Naive B cell (primary cell): ENCODE measurements at regions not wholly inside any gene's neighbourhood (a gene's known extent, or its start where the extent isn't known, plus 50 kb on each side); places are given as distances from the start of the nearest gene placed in this dataset.
"Not testable (repeated sequence)": the region's sequence is repeated elsewhere in the genome, so short reads cannot be mapped to it uniquely, and the experiment has no call there.

ENCODE experiments used
- ATAC-seq, 2 donors: fragments of 150-1000 bp; cut with Tn5 transposase; 2 replicates each; pipeline ENCODE4 v1.10.0; 2021; ENCODE audit warnings: low read depth in 2 of 2, mild to moderate bottlenecking in 2 of 2, moderate library complexity in 2 of 2
- DNase-seq: peaks from one replicate; pipeline ENCODE4 v3.0.0; 2022
- H3K27ac Mint-ChIP-seq, 6 donors: one replicate each; pipeline ENCODE4 v1.8.0; 2020 to 2022; ENCODE audit warnings: mild to moderate bottlenecking in 6 of 6, mixed read lengths in 6 of 6, moderate library complexity in 5 of 6, inconsistent platforms in 2 of 6
- H3K27me3 Mint-ChIP-seq, 3 donors: one replicate each; pipeline ENCODE4 v1.8.0; 2021 to 2022; ENCODE audit warnings: mixed read lengths in 3 of 3, mild to moderate bottlenecking in 1 of 3
- H3K36me3 Mint-ChIP-seq, 2 donors: one replicate each; pipeline ENCODE4 v1.8.0; 2020 to 2022; ENCODE audit warnings: mixed read lengths in 2 of 2, inconsistent platforms in 1 of 2, mild to moderate bottlenecking in 1 of 2
- H3K4me1 Mint-ChIP-seq, 3 donors: one replicate each; pipeline ENCODE4 v1.8.0; 2020 to 2022; ENCODE audit warnings: mixed read lengths in 3 of 3, inconsistent platforms in 1 of 3, mild to moderate bottlenecking in 1 of 3, moderate library complexity in 1 of 3
- H3K4me3 Mint-ChIP-seq, 8 donors: one replicate each; pipeline ENCODE4 v1.8.0; 2020 to 2022; ENCODE audit warnings: mild to moderate bottlenecking in 8 of 8, mixed read lengths in 8 of 8, moderate library complexity in 8 of 8, inconsistent platforms in 2 of 8
- H3K9me3 Mint-ChIP-seq, 7 donors: one replicate each; pipeline ENCODE4 v1.8.0; 2020 to 2022; ENCODE audit warnings: mixed read lengths in 7 of 7, mild to moderate bottlenecking in 5 of 7, inconsistent platforms in 2 of 7, moderate library complexity in 1 of 7

DNA sequence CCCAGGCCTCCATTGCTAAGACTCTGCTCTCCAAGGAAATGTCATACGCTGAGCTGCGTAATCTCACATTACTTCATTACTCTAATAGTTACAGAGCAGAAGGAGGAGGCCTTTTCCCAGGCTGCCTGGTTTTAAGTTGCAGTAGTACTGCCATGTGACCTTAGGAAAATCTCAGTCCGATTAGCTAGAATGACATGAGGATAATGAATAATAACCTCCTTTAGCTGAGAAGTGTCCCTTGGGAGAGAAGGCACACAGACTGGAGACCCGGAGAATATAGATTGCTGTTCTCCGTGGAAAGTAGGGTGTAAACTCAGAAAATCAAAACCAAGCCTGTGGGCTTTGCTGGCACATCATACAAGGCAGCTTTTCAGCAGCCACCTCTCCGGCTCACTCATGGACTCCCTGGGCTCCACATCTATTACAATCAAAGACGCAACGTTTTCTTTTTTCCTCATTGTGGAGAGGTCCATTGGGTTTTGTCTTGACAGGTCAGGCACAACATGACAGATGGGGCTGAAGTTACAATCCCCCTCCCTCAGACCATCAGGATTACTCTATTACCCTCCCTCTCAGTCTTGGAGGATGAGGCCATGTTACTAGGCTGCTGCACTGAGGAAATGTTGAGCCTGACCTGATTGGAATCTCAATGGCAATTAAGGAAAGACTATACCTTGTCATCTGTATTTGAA, 134.8 kb upstream of the MB21D2 start:
- ATAC-seq (no peak), DNase-seq (no peak)
- Mint-ChIP-seq H3K4me1 (no peaks in the 10 kb centered on the region), H3K4me3 (no peak overlapping the region), H3K27ac (no peak overlapping the region), H3K9me3 (no peaks in the 10 kb centered on the region), H3K36me3 (no peaks in the 10 kb centered on the region), H3K27me3 (no peaks in the 10 kb centered on the region)

GRCh38 chr3:193053046-193053435, 135.4 kb upstream of the MB21D2 start:
- no peaks in the 10 kb centered on the region for H3K9me3 Mint-ChIP-seq
- H3K4me1 Mint-ChIP-seq, result no peaks in the 10 kb centered on the region
- H3K4me3 Mint-ChIP-seq, result no peak overlapping the region
- no peak overlapping the region for H3K27ac Mint-ChIP-seq
- ATAC-seq (no peak), DNase-seq (no peak)
- H3K27me3 Mint-ChIP-seq, result no peaks in the 10 kb centered on the region
- no peaks in the 10 kb centered on the region for H3K36me3 Mint-ChIP-seq

GRCh38 chr3:193055352-193055751, 137.7 kb upstream of the MB21D2 start:
- Mint-ChIP-seq H3K4me1 (no peaks in the 10 kb centered on the region), H3K27ac (no peak overlapping the region), H3K9me3 (no peaks in the 10 kb centered on the region), H3K36me3 (no peaks in the 10 kb centered on the region), H3K27me3 (no peaks in the 10 kb centered on the region), H3K4me3 (no peak overlapping the region)
- no peak for DNase-seq
- no peak for ATAC-seq

- Mint-ChIP-seq H3K36me3 (no peaks in the 10 kb centered on the region), H3K4me3 (no peak overlapping the region), H3K27me3 (no peaks in the 10 kb centered on the region), H3K4me1 (no peaks in the 10 kb centered on the region), H3K9me3 (no peaks in the 10 kb centered on the region), H3K27ac (no peak overlapping the region)
- no peak for DNase-seq
- no peak for ATAC-seq
Observed at GRCh38 chr3:193057616-193058015, 140.0 kb upstream of the MB21D2 start.

- Mint-ChIP-seq H3K27ac (no peak overlapping the region), H3K9me3 (no peaks in the 10 kb centered on the region), H3K4me3 (no peak overlapping the region), H3K27me3 (peaks cover 0 to 5% (median 0%) of the 10 kb centered on the region in 3 donors), H3K4me1 (no peaks in the 10 kb centered on the region), H3K36me3 (no peaks in the 10 kb centered on the region)
- ATAC-seq, result no peak
- DNase-seq, result no peak
Observed at GRCh38 chr3:193060748-193061546, 143.3 kb upstream of the MB21D2 start.

- Mint-ChIP-seq H3K36me3 (no peaks in the 10 kb centered on the region), H3K4me3 (no peak overlapping the region), H3K27ac (no peak overlapping the region), H3K4me1 (no peaks in the 10 kb centered on the region), H3K27me3 (peaks cover 0 to 10% (median 5%) of the 10 kb centered on the region in 3 donors), H3K9me3 (peaks cover 0 to 5% (median 0%) of the 10 kb centered on the region in 7 donors)
- DNase-seq (no peak), ATAC-seq (no peak)
Observed at GRCh38 chr3:193068365-193068764, 150.7 kb upstream of the MB21D2 start.

DNA sequence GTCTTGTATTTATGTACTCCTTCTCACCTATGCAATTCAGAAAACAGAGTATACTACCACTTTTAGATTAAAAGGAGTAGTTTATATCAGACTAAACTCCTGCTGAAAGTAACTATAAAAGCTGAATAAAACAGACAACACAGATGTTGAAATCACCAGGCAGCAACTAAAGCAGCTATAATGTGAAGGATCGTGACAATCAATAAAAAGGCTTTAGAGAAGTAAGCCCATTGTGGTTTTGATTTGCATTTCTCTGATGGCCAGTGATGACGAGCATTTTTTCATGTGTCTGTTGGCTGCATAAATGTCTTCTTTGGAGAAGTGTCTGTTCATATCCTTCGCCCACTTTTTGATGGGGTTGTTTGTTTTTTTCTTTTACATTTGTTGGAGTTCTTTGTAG, 152.1 kb upstream of the MB21D2 start:
- not testable (repeated sequence) for H3K9me3 Mint-ChIP-seq, H3K36me3 Mint-ChIP-seq, DNase-seq, H3K4me1 Mint-ChIP-seq, H3K27ac Mint-ChIP-seq, ATAC-seq, H3K4me3 Mint-ChIP-seq
- H3K27me3 Mint-ChIP-seq, result peaks cover 0 to 10% (median 5%) of the 10 kb centered on the region in 3 donors

GRCh38 chr3:193078996-193079753, 161.5 kb upstream of the MB21D2 start:
- Mint-ChIP-seq H3K36me3 (no peaks in the 10 kb centered on the region), H3K27me3 (no peaks in the 10 kb centered on the region), H3K4me1 (no peaks in the 10 kb centered on the region), H3K27ac (no peak overlapping the region), H3K4me3 (no peak overlapping the region), H3K9me3 (peaks cover 0 to 11% (median 5%) of the 10 kb centered on the region in 7 donors)
- DNase-seq, result no peak
- ATAC-seq, result no peak

DNA sequence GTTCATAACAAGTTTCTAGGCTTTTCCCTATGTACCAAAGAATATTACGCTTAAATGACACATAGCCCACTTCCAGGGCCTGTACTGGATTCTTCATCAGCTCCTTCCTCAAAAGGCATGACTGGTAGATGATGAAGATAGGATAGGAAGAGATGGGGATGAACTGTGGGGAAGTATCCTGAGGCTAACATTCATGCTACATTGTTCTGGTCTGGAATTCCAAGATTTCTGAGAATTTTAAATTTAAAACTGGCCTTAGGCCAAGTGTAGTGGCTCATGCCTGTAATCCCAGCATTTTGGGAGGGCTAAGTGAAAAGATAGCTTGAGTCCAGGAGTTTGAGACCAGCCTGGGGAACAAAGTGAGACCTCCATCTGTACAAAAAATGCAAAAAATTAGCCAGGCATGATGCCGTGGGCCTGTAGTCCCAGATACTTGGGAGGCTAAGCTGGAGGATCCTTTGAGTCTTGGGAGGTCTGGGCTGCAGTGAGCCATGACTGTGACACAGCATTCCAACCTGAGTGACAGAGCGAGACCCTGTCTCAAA, 160.1 kb upstream of the PLAAT1 start:
- no peak for ATAC-seq
- DNase-seq, result no peak
- H3K27me3 Mint-ChIP-seq, result no peaks in the 10 kb centered on the region
- no peaks in the 10 kb centered on the region for H3K4me1 Mint-ChIP-seq
- no peak overlapping the region for H3K27ac Mint-ChIP-seq
- H3K36me3 Mint-ChIP-seq, result no peaks in the 10 kb centered on the region
- H3K4me3 Mint-ChIP-seq, result no peak overlapping the region
- H3K9me3 Mint-ChIP-seq, result peaks cover 0 to 11% (median 5%) of the 10 kb centered on the region in 7 donors

DNA sequence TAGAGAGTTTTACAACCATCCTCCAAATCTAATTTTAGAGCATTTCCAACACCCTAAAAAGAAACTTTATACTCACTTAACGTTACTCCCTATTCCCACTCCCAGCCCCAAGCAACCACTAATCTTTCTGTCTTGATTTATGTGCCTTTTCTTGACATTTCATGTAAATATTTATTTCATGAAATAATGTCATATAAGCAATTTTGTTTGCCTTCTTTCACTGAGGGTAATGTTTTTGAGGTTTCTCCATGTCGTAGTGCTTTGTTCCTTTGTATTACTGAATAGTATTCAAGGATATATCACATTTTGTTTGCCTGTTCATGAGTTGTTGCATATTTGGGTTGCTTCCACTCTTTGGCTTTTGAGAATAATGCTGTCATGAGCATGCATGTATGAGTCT, 155.4 kb upstream of the PLAAT1 start:
- Mint-ChIP-seq H3K36me3 (no peaks in the 10 kb centered on the region), H3K27me3 (peaks cover 0 to 6% (median 0%) of the 10 kb centered on the region in 3 donors), H3K27ac (no peak overlapping the region), H3K4me3 (no peak overlapping the region), H3K4me1 (no peaks in the 10 kb centered on the region), H3K9me3 (peaks cover 0 to 10% (median 7%) of the 10 kb centered on the region in 7 donors)
- ATAC-seq (no peak), DNase-seq (no peak)

DNA sequence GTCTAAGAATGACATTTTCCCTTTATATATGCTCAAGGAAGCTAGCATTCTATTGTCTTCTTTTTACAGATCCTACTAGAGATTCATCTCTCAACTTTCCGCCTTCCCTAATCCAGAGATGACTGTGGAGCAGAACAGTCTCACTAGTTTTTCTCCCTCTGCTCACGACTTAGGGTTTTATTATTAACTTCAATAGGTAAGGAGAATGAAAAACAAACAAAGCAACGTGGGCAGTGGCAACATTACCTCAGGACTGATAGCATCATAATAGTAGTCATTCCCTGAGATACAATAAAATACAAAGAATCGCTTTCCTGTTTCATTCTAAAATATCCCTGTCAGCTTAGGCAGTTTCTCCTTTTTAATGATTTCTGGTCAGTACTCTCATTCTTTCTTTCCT, 154.3 kb upstream of the PLAAT1 start:
- Mint-ChIP-seq H3K9me3 (peaks cover 0 to 9% (median 7%) of the 10 kb centered on the region in 7 donors), H3K27ac (no peak overlapping the region), H3K27me3 (peaks cover 0 to 6% (median 0%) of the 10 kb centered on the region in 3 donors), H3K4me1 (no peaks in the 10 kb centered on the region), H3K36me3 (no peaks in the 10 kb centered on the region), H3K4me3 (no peak overlapping the region)
- ATAC-seq (no peak), DNase-seq (no peak)

DNA sequence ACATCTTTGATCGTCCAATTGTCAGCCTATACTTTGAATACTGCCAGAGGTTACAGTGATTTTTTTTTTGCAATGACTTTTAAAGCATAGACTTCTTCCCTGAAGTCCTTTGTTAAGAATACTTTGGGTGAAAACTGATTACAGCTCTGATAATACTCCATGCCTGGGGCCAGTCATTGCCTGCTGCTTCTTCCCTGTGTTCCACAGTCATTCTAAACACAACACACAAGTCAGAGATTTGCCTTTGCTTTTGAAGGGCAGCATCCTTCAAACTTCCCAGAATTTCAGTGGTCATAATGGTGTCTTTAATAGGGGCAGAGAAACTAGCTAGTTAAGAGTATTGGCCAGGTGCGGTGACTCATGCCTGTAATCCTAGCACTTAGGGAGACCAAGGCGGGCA, 153.7 kb upstream of the PLAAT1 start:
- ATAC-seq (no peak), DNase-seq (no peak)
- H3K36me3 Mint-ChIP-seq, result no peaks in the 10 kb centered on the region
- peaks cover 0 to 6% (median 0%) of the 10 kb centered on the region in 3 donors for H3K27me3 Mint-ChIP-seq
- no peak overlapping the region for H3K27ac Mint-ChIP-seq
- no peak overlapping the region for H3K4me3 Mint-ChIP-seq
- peaks cover 0 to 9% (median 7%) of the 10 kb centered on the region in 7 donors for H3K9me3 Mint-ChIP-seq
- H3K4me1 Mint-ChIP-seq, result no peaks in the 10 kb centered on the region

GRCh38 chr3:193095366-193095765, 145.7 kb upstream of the PLAAT1 start:
- DNase-seq (no peak), ATAC-seq (no peak)
- Mint-ChIP-seq H3K27me3 (no peaks in the 10 kb centered on the region), H3K4me3 (no peak overlapping the region), H3K27ac (no peak overlapping the region), H3K9me3 (peaks cover 0 to 12% (median 9%) of the 10 kb centered on the region in 7 donors), H3K36me3 (peaks cover 2 to 3% of the 10 kb centered on the region in 2 donors), H3K4me1 (no peaks in the 10 kb centered on the region)
